Osteocyte (in vitro differentiated cells): ENCODE measurements at regions not wholly inside any gene's neighbourhood (a gene's known extent, or its start where the extent isn't known, plus 50 kb on each side); places are given as distances from the start of the nearest gene placed in this dataset.

Source experiments
- DNase-seq: peaks from one replicate; pipeline ENCODE4 v3.0.0; 2021; ENCODE audit warnings: mixed read lengths; ENCODE audit not compliant: unreplicated experiment; ENCODE audit errors: extremely low spot score
- H3K27ac Mint-ChIP-seq: one replicate; pipeline ENCODE4 v1.8.0; 2021; ENCODE audit warnings: mild to moderate bottlenecking, mixed read lengths; ENCODE audit not compliant: unreplicated experiment
- H3K27me3 Mint-ChIP-seq: one replicate; pipeline ENCODE4 v1.8.0; 2021; ENCODE audit warnings: mixed read lengths; ENCODE audit not compliant: unreplicated experiment
- H3K36me3 Mint-ChIP-seq: one replicate; pipeline ENCODE4 v1.8.0; 2021; ENCODE audit warnings: mixed read lengths; ENCODE audit not compliant: unreplicated experiment
- H3K4me1 Mint-ChIP-seq: one replicate; pipeline ENCODE4 v1.8.0; 2021; ENCODE audit warnings: mixed read lengths; ENCODE audit not compliant: unreplicated experiment
- H3K4me3 Mint-ChIP-seq: one replicate; pipeline ENCODE4 v1.8.0; 2021; ENCODE audit warnings: mild to moderate bottlenecking, moderate library complexity, mixed read lengths; ENCODE audit not compliant: unreplicated experiment
- H3K9me3 Mint-ChIP-seq: one replicate; pipeline ENCODE4 v1.8.0; 2021; ENCODE audit warnings: mixed read lengths; ENCODE audit not compliant: unreplicated experiment
- CTCF ChIP-seq: fragments of 200-600 bp; sonication (generic); IDR thresholded peaks from 2 replicates; pipeline ENCODE4 v1.5.0; 2021; ENCODE audit warnings: antibody characterized with exemption, mild to moderate bottlenecking, moderate library complexity

GRCh38 chr2:33712674-33713073 lies 113.6 kb upstream of the FAM98A start:
- no peak for DNase-seq
- H3K27me3 Mint-ChIP-seq = peaks cover 7% of the 10 kb centered on the region
- no peak overlapping the region for H3K4me3 Mint-ChIP-seq
- no peak for TF ChIP-seq CTCF
- no peaks in the 10 kb centered on the region for H3K4me1 Mint-ChIP-seq
- no peak overlapping the region for H3K27ac Mint-ChIP-seq
- H3K36me3 Mint-ChIP-seq = no peaks in the 10 kb centered on the region
- no peaks in the 10 kb centered on the region for H3K9me3 Mint-ChIP-seq

GRCh38 chr2:33709951-33710350 lies 110.9 kb upstream of the FAM98A start:
- H3K27ac Mint-ChIP-seq = no peak overlapping the region
- H3K36me3 Mint-ChIP-seq = no peaks in the 10 kb centered on the region
- no peaks in the 10 kb centered on the region for H3K27me3 Mint-ChIP-seq
- no peaks in the 10 kb centered on the region for H3K4me1 Mint-ChIP-seq
- DNase-seq = no peak
- no peak overlapping the region for H3K4me3 Mint-ChIP-seq
- no peak for TF ChIP-seq CTCF
- H3K9me3 Mint-ChIP-seq = no peaks in the 10 kb centered on the region

GRCh38 chr2:33707312-33707711 lies 108.2 kb upstream of the FAM98A start:
- Mint-ChIP-seq H3K4me3 (no peak overlapping the region), H3K36me3 (no peaks in the 10 kb centered on the region), H3K9me3 (no peaks in the 10 kb centered on the region), H3K27ac (no peak overlapping the region), H3K27me3 (no peaks in the 10 kb centered on the region), H3K4me1 (no peaks in the 10 kb centered on the region)
- no peak for TF ChIP-seq CTCF
- no peak for DNase-seq

GRCh38 chr2:33706410-33706809 lies 107.3 kb upstream of the FAM98A start:
- no peak overlapping the region for H3K4me3 Mint-ChIP-seq

GRCh38 chr2:33704406-33704855 lies 105.3 kb upstream of the FAM98A start:
- H3K4me1 Mint-ChIP-seq = no peaks in the 10 kb centered on the region
- DNase-seq = no peak
- H3K27ac Mint-ChIP-seq = no peak overlapping the region
- no peak overlapping the region for H3K4me3 Mint-ChIP-seq
- H3K27me3 Mint-ChIP-seq = no peaks in the 10 kb centered on the region
- H3K36me3 Mint-ChIP-seq = no peaks in the 10 kb centered on the region
- no peak for TF ChIP-seq CTCF
- H3K9me3 Mint-ChIP-seq = peaks cover 2% of the 10 kb centered on the region

More at GRCh38 chr2:33706410-33706809, 107.3 kb upstream of the FAM98A start:
- H3K4me1 Mint-ChIP-seq = no peaks in the 10 kb centered on the region
- TF ChIP-seq CTCF = no peak
- no peaks in the 10 kb centered on the region for H3K9me3 Mint-ChIP-seq
- H3K36me3 Mint-ChIP-seq = no peaks in the 10 kb centered on the region
- no peak for DNase-seq
- no peaks in the 10 kb centered on the region for H3K27me3 Mint-ChIP-seq
- H3K27ac Mint-ChIP-seq = no peak overlapping the region
